ENCODE measurements at regions not wholly inside any gene's neighbourhood (a gene's known extent, or its start where the extent isn't known, plus 50 kb on each side); places are given as distances from the start of the nearest gene placed in this dataset.
"Not testable (repeated sequence)": the region's sequence is repeated elsewhere in the genome, so short reads cannot be mapped to it uniquely, and the experiment has no call there.

GRCh38 chr17:31746884-31747495 lies 112.1 kb downstream of the COPRS start:
- no peak for DNase-seq

DNA sequence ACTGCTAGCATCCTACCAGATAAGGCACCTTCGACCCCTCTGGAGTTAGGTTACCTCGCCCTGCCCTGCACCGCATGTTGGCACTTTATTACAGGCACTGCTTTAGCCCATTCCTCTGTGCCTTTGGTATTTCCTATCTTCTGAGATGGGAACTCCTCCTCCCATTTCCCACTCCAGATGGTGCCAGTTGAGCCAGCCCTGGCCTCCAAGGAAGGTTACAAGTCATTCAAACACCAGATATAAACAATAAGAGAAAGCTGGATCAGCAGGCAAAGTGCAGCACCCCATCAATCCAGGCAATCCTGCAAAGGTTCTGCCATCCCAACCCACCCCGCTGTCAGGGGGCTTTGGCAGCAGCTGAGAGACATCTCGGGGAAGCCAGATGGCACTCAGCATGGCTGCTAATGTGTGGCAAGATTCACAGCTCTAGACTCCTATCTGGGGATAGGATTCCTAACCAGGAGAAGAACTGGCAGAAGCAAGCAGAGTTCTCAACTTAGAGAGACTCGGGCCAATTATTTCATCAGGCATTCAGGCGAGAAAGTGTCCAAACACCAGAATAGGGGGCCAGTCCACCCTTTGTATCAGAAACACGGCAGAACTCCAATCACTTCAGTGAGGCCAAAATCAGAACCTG lies 113.0 kb downstream of the COPRS start:
- no peak for DNase-seq

GRCh38 chr17:31744511-31744951 lies 114.5 kb downstream of the COPRS start:
- DNase-seq, result peak; percentile 30

DNA sequence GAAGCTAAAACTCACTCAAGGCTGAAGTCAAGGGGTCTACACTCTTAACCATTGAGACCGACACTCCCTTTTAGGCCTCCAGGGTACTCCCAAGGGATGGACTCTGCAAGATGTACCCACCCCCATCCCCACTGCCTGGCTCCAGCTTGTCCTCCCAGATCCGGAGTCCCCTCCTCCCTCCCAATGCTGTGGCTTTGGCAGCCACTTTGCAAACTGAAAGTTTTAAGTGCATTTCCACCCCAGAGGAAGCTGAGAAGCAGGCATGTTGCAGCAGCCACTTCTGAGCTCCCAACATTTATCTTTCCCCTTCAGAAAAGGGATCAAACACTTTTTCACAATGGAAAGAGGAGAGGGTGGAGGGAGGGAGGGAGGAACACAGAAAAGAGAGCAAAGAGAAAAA lies 115.2 kb downstream of the COPRS start:
- peak; percentile 80 for DNase-seq

DNA sequence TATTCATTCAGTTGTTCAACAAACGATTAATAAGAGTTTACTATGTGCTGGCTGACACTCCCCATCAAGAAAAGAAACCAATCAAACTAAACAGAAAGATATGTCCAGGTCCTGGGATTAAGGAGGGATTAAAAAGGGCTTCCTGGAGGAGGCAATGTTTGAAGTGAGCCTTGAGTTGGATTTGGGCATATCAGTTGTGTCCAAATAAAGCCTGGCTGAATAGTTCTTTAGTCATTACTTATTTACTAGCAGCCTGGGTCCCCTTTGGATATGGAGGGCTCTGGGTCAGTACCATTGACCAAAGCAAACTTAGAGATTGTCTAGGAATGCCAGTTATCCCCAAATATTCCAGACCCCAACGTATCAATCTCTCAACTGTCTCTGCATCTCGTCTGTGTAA lies 117.7 kb downstream of the COPRS start:
- no peak for DNase-seq

GRCh38 chr17:31740611-31741082 lies 118.4 kb downstream of the COPRS start:
- peak; percentile 98 for DNase-seq

DNA sequence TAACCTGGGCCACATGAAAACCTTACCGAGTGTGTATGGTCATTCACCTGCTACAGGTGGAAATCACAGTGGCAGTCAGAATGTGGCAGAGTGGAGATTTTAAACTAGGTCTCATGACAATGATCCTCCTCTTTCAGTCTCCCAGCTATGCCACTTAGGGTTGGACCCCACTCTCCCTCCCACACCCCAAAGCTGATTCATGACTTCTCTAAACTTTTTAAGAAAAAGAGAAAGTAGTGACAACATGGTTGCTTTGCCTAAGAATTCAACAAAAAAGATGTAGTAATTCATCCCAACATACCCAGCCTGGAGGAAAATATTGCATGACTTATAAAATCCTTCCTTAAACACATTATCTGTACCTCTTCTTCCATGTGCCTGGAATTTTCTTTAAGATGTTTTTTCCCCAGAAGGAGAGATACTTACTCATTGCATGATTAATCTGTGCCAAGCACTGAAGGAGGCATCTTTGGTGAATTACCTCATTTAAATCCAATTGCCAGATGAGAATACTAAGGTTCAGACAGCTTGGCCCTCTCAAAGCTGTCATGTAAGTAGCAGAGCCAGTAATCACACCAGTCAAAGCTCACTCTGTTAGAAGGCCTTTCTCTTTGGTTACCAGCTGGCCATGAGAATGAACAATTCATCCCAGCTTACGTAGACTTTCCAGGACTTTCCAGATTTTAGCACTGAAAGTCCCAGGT lies 119.9 kb downstream of the COPRS start:
- peak; percentile 90 for DNase-seq

DNA sequence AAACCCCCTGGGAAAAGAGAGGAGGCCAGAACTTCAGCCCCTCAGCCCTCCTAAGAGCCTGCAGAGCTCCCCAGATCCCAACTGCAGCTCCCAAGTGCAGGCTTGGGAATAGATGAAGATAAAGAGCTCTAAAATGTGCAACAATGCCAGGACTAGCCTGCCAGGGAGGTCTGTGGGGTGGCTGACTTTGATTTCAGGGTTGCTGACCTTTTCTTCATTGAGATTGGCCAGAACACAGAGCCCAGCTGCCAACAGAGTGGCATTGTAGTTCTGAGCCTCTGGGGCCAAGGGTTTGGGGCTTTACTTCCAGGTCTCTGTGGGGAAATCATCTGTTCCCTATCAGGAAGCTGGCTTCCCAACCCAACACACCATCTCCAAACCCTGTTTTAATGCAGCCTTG lies 120.6 kb downstream of the COPRS start:
- no peak for DNase-seq

DNA sequence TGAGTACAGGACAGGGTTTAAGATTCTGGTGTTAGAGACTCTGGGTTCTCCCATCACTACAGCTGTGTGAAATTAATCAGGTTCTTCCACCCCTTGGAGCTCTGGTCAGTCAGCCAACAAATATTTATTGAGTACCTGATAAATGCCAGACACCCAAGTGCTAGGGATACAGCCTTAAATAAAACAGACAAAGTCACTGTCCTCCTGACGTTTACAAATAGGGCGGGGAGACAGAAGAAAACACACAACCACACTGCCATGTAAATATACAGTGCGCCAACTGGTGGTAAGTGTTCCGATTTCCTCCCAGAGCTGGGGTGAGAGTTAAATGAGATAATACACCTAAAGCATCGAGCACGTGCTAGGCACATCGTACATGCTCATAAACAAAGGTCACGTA lies 121.0 kb downstream of the COPRS start:
- no peak for DNase-seq

DNA sequence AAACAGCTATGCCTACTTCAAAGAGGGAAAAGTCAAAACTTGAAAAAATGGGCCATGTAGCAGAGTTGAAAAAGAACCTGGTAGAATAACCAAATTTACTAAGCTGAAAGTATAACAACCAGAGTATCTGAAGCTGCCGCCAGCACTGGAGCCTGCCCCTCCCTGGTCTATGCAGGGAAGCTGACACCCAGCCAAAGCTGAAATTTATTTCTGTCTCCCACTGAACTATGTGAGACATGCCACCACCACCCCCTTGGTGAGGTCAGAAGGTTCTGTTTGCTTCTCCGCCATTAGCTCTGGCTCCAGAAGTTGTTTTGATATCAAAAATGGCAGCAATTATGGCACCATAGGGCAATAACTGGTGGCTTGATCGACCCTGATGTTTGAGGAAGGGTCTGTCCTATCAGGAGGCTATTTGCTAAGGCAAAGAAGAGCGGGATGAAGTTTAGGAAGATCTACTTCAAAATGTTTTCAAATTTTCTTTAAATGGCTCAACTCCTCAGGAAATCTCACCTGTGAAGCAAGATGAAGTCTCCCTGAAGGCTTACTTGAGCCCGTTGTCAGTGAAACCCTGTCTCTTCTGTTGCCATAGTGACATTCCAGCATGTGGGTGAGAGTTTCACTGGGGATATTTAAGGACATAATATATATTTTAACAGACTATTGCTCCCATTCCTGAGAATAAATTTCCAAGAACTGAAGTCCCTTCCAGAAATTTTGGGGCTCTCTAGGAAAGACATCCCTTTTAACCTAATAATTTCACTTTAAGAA lies 122.0 kb downstream of the COPRS start:
- DNase-seq, result no peak

DNA sequence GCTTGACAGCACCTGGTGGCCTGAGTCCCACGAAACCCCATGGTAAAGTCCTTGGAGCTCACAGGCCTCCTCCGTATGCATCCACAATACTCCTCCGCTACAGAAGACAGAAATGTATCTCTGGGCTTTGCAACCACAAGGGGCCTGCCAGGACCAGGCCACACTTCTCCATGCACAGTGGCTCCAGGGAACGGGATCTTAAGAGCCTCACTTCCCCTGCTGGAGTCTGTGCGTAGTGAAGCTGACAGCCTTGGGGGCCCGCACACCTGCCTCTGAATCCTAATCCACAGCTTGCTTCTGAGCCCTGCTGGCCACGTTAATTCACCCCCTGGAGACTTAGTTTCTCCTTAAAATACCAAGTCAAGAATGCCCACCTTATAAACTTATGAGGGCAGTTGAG lies 125.7 kb downstream of the COPRS start:
- no peak for DNase-seq

- DNase-seq, result not testable (repeated sequence)
Observed at GRCh38 chr17:31731585-31732154, 127.4 kb downstream of the COPRS start.

DNA sequence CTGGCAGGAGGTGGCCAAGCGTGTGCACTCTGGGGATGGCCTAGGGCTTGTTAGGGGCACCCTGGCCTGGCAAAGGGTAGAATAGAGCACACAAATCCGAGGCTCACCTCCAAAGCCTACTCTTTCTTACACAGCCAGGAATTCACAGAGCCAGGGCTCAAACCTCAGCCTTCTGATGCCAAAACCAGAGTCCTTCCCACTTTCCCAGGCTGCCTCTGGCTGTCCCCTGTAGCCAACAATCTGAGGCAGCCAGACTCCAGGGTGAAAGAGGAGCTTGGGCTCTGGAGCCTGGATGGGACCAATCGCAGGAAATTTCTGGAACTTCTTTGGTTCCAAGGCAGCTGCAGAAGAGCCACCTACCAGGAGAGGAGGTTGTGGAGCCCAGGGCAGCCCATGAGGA lies 127.9 kb downstream of the COPRS start:
- DNase-seq, result no peak

DNA sequence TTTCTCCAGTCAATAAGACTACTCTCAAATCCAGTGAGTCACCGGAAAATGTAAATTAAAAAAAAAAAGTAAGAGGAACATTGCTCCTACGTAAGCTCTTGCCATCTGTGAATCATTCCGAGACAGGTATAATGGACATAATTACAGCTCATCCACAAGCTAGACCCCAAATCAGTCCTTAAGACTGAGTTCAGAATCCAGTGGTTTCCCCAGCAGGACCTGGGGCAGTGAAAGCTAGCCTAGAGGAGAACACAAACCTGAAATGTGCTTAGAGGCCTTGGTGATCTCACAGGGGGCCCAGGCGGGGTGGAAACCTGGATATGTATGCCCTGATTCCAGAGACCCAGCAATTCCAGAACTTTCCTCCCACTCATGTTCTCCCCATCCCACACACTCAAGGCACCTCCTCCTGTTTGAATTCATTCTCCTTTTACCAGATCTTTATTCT lies 132.0 kb downstream of the COPRS start:
- DNase-seq, result peak; percentile 53

GRCh38 chr17:31724619-31725018 lies 134.4 kb downstream of the COPRS start:
- no peak for DNase-seq

DNA sequence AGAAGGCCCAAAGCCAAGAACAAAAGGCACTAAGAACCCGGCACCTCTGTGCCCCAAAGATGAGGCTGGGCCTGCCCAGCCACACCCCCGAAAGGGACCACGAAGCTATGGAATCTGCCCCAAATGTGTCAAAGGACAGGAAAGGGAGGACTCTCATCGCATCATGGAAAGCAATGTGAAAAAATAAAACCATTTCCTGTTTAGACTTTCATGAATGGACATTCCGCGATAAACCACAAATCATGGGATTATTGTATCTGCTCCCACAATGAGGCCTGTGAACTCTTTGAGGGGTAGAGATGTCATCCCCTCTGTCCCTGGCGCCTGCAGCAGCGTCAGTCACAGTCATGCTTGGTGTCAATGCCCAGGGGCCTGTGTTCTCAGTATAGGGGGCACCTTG lies 135.0 kb downstream of the COPRS start:
- DNase-seq, result peak; percentile 68

- DNase-seq, result peak; percentile 45
Observed at GRCh38 chr17:31722251-31723056, 136.6 kb downstream of the COPRS start.

DNA sequence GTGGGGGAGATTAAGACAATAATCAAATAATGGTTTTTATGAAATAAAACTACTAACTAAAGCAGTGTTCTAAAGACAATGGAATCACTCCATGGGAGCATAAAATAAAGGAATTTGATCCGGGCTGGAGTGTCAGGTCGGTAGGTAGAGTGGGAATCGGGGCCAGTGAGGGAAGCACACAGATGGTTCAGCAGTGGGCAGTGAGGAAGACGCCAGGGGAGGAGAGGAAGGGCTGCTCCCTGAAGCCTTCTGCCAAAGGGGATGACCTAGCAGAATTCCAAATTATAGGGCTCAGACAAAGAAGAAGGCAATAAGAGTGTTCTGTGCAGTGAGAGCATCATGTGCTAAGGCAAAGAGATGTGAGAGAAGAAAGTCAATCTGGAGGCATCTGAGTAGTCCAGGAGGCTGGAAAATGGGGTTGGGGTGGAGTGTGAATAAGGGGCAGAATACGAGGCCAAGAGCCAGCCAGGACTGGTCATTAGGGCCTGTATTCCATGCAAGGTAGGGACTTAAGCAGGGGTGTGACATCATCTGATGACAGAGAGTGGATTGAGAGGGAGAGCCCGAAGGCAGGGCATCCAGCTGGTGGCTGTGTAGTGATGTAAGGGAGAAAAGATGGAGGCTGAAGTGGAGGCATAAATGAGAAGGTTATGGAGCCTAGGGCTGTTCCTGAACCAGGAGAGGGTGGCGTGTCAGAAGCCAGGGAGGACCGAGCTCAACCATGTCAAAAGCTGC lies 137.6 kb downstream of the COPRS start:
- no peak for DNase-seq

DNA sequence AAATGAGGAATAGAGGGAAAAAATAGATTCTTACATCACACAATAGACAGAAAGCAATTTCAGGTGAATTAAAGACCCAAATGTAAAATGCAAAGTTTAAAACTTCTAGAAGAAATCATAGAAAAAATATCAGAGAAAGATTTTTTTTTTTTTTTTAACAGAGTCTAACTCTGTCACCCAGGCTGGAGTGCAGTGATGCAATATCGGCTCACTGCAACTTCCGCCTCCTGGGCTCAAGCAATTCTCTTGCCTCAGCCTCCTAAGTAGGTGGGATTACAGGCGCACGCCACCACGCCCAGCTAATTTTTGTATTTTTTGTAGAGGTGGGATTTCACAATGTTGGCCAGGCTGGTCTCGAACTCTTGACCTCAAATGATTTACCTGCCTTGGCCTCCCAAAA lies 141.8 kb downstream of the COPRS start:
- DNase-seq, result not testable (repeated sequence)

- DNase-seq, result no peak
Observed at GRCh38 chr17:31715446-31715845, 143.6 kb downstream of the COPRS start.

DNA sequence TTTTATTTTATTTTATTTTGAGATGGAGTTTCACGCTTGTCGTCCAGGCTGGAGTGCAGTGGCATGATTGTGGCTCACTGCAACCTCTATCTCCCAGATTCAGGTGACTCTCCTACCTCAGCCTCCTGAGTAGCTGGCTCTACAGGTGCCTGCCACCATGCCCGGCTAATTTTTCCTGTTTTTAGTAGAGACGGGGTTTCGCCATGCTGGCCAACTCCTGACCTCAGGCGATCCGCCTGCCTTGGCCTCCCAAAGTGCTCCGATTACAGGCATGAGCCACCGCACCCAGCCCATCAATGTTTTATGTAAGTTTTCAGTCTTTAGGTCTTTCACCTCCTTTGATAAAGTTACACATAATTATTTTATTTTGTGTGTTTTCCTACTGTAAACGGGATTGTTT lies 154.6 kb downstream of the COPRS start:
- DNase-seq, result no peak

All from fibroblast of upper back skin (primary cell).